NCI-H226 (cell line): ENCODE measurements at regions not wholly inside any gene's neighbourhood (a gene's known extent, or its start where the extent isn't known, plus 50 kb on each side); places are given as distances from the start of the nearest gene placed in this dataset.
A peak's percentile ranks its signal among the peaks of the same experiment; 100 is the strongest.

Experiments used
- DNase-seq: peaks from one replicate; pipeline ENCODE4 v3.0.0-alpha.2; 2015

DNA sequence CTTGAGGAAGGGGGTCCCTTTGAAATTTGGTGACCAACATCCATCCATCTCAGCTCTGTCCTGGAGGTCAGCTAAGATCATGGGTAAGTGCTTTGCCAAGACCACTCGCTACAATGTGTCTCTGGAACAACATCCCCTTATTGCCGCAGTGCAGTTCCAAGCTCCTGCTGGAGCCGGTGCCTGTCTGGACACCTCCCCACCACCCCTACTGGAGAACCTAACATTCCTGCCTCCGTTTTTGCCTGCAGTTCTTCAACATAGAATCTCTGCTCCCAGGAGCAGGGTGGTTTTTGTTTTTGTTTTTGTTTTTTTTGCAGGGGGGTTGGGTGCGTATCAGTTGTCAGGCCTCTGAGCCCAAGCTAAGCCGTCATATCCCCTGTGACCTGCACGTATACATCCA lies 51.2 kb upstream of the FXYD4 start:
- no peak for DNase-seq

GRCh38 chr10:43318976-43319960 lies 52.2 kb upstream of the FXYD4 start:
- DNase-seq: peak; percentile 12

- no peak for DNase-seq
These were observed 51.6 kb upstream of the RASGEF1A start for GRCh38 chr10:43318456-43318855.

DNA sequence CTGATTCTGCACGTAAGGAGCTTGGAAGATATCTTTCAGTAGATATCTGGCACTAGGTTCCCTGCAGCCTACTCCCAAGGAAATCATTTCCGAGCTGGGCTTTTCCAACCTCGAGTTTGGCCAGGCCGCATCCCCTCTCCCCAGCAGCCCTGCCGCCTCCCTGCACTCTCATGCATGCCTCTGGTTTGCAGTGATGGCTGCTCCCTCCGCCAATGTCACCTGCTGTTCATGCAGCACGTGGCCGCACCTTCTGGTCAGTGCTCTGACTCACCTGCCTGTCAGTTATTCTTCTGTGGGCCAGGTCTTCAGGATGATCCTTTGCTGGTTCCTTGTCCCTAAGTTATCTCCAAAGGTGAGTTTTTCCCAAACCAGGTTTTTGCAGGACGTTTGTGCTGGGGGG lies 50.6 kb upstream of the RASGEF1A start:
- DNase-seq: no peak

GRCh38 chr10:43316988-43317387 lies 50.1 kb upstream of the RASGEF1A start:
- no peak for DNase-seq
